ENCODE measurements at regions not wholly inside any gene's neighbourhood (a gene's known extent, or its start where the extent isn't known, plus 50 kb on each side); places are given as distances from the start of the nearest gene placed in this dataset.

- H3K36me3 ChIP-seq (ENCODE audit: insufficient read depth, low read length, poor library complexity, severe bottlenecking) = no peaks in the 10 kb centered on the region
- H3K9me3 ChIP-seq (ENCODE audit: low read depth, low read length, poor library complexity, severe bottlenecking) = no peaks in the 10 kb centered on the region
- BruUV-seq (replicated peaks) = no TSS peak
- no peak for DNase-seq (ENCODE audit: low spot score)
- H3K4me3 ChIP-seq (ENCODE audit: low read depth, low read length, poor library complexity, severe bottlenecking) = no peak overlapping the region
- POLR2A ChIA-PET (ENCODE audit: low non-redundant PET) = no interaction called here
- peaks cover 5% of the 10 kb centered on the region for H3K4me1 ChIP-seq (ENCODE audit: insufficient read depth, low read length, poor library complexity, severe bottlenecking)
- no peak for TF ChIP-seq CTCF (conservative IDR thresholded peaks at IDR 0.05; ENCODE audit: low read depth, low read length)
- no peak for TF ChIP-seq EZH2 (IDR thresholded peaks at IDR 0.05; ENCODE audit: borderline replicate concordance, low read depth, low read length, poor library complexity, severe bottlenecking)
- CTCF ChIA-PET = no interaction called here
- no peak overlapping the region for H3K27ac ChIP-seq (ENCODE audit: low read depth, low read length, poor library complexity, severe bottlenecking)
- intact Hi-C loops (cut with micrococcal nuclease; ENCODE audit: unreplicated experiment) = no loop called here
- no peaks in the 10 kb centered on the region for H3K27me3 ChIP-seq (replicated peaks; ENCODE audit: insufficient read depth, low read depth, low read length, poor library complexity)
Observed at GRCh38 chr1:81459043-81459442, 341.7 kb upstream of the ADGRL2 start.

DNA sequence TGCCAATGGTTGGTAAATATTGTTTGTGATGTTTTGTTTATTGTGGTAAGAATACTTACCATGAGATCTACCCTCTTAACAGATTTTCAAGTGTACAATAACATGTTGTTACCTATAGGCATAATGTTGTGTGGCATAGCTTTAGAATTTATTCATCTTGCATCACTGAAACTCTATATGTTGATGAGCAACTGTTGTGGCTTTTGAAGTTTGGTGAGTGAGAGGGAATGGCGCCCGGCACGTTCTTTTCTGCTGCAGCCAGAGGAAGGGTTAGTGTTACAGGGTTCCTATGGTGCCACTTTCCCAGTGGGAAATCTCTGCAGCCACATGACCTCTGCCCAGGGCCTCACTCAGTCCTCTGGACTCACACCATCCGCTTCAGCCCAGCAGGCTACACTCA, 342.5 kb upstream of the ADGRL2 start:
- TF ChIP-seq EZH2 (IDR thresholded peaks at IDR 0.05; ENCODE audit: borderline replicate concordance, low read depth, low read length, poor library complexity, severe bottlenecking) (no peak), CTCF (conservative IDR thresholded peaks at IDR 0.05; ENCODE audit: low read depth, low read length) (no peak)
- ChIA-PET CTCF (no interaction called here), POLR2A (ENCODE audit: low non-redundant PET) (no interaction called here)
- no TSS peak for BruUV-seq (replicated peaks)
- H3K9me3 ChIP-seq (ENCODE audit: low read depth, low read length, poor library complexity, severe bottlenecking) = no peaks in the 10 kb centered on the region
- intact Hi-C loops (cut with micrococcal nuclease; ENCODE audit: unreplicated experiment) = no loop called here
- DNase-seq (ENCODE audit: low spot score) = no peak
- no peak overlapping the region for H3K27ac ChIP-seq (ENCODE audit: low read depth, low read length, poor library complexity, severe bottlenecking)
- no peaks in the 10 kb centered on the region for H3K36me3 ChIP-seq (ENCODE audit: insufficient read depth, low read length, poor library complexity, severe bottlenecking)
- no peak overlapping the region for H3K4me3 ChIP-seq (ENCODE audit: low read depth, low read length, poor library complexity, severe bottlenecking)
- H3K27me3 ChIP-seq (replicated peaks; ENCODE audit: insufficient read depth, low read depth, low read length, poor library complexity) = peaks cover 3% of the 10 kb centered on the region
- H3K4me1 ChIP-seq (ENCODE audit: insufficient read depth, low read length, poor library complexity, severe bottlenecking) = no peaks in the 10 kb centered on the region

- TF ChIP-seq EZH2 (IDR thresholded peaks at IDR 0.05; ENCODE audit: borderline replicate concordance, low read depth, low read length, poor library complexity, severe bottlenecking) (no peak), CTCF (conservative IDR thresholded peaks at IDR 0.05; ENCODE audit: low read depth, low read length) (no peak)
- ChIA-PET CTCF (no interaction called here), POLR2A (ENCODE audit: low non-redundant PET) (interaction anchor here (0.7 kb wide), 1 partner anchor 196 kb away, joined by 3 read pairs; no protein-coding TSS in a partner anchor)
- H3K36me3 ChIP-seq (ENCODE audit: insufficient read depth, low read length, poor library complexity, severe bottlenecking) = no peaks in the 10 kb centered on the region
- no peak for DNase-seq (ENCODE audit: low spot score)
- no TSS peak for BruUV-seq (replicated peaks)
- no peak overlapping the region for H3K27ac ChIP-seq (ENCODE audit: low read depth, low read length, poor library complexity, severe bottlenecking)
- H3K4me3 ChIP-seq (ENCODE audit: low read depth, low read length, poor library complexity, severe bottlenecking) = no peak overlapping the region
- peaks cover 12% of the 10 kb centered on the region for H3K27me3 ChIP-seq (replicated peaks; ENCODE audit: insufficient read depth, low read depth, low read length, poor library complexity)
- H3K4me1 ChIP-seq (ENCODE audit: insufficient read depth, low read length, poor library complexity, severe bottlenecking) = no peaks in the 10 kb centered on the region
- H3K9me3 ChIP-seq (ENCODE audit: low read depth, low read length, poor library complexity, severe bottlenecking) = no peaks in the 10 kb centered on the region
- intact Hi-C loops (cut with micrococcal nuclease; ENCODE audit: unreplicated experiment) = no loop called here
Observed at GRCh38 chr1:81455481-81455880, 345.3 kb upstream of the ADGRL2 start.

All from A673 (cell line).